ENCODE measurements at regions not wholly inside any gene's neighbourhood (a gene's known extent, or its start where the extent isn't known, plus 50 kb on each side); places are given as distances from the start of the nearest gene placed in this dataset.

GRCh38 chr10:2972216-2972615 lies 95.1 kb upstream of the PFKP start:
- TF ChIP-seq, protein P1, sequence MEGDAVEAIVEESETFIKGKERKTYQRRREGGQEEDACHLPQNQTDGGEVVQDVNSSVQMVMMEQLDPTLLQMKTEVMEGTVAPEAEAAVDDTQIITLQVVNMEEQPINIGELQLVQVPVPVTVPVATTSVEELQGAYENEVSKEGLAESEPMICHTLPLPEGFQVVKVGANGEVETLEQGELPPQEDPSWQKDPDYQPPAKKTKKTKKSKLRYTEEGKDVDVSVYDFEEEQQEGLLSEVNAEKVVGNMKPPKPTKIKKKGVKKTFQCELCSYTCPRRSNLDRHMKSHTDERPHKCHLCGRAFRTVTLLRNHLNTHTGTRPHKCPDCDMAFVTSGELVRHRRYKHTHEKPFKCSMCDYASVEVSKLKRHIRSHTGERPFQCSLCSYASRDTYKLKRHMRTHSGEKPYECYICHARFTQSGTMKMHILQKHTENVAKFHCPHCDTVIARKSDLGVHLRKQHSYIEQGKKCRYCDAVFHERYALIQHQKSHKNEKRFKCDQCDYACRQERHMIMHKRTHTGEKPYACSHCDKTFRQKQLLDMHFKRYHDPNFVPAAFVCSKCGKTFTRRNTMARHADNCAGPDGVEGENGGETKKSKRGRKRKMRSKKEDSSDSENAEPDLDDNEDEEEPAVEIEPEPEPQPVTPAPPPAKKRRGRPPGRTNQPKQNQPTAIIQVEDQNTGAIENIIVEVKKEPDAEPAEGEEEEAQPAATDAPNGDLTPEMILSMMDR (IDR thresholded peaks at IDR 0.05): no peak
- no peak for TF ChIP-seq POLR2A (IDR thresholded peaks at IDR 0.05)
